ENCODE measurements at regions not wholly inside any gene's neighbourhood (a gene's known extent, or its start where the extent isn't known, plus 50 kb on each side); places are given as distances from the start of the nearest gene placed in this dataset.
"Not testable (repeated sequence)": the region's sequence is repeated elsewhere in the genome, so short reads cannot be mapped to it uniquely, and the experiment has no call there.

DNA sequence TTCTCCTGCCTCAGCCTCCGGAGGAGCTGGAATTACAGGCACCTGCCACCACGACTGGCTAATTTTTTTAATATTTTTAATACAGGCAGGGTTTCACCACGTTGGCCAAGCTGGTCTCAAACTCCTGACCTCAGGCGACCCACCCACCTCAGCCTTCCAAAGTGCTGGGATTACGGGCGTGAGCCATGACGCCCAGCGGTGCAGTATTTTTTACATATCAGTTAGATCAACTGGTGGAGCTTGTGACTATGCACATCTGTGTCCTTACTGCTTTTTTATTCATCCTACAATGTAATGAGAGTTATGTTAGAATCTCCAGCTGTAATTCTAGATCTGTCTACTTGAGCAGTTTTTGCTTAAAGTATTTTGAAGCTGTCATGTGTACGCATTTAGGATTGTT, 2919.5 kb upstream of the OR11H1 start:
- intact Hi-C loops (cut with micrococcal nuclease); H3K9me3 ChIP-seq (replicated peaks; ENCODE audit: control insufficient read depth, insufficient read depth, low read depth, low read length); CTCF ChIA-PET (ENCODE audit: low intra/inter-chr PET ratio); H3K27ac ChIP-seq (ENCODE audit: extremely low read depth, low read depth, low read length); H4K20me1 ChIP-seq (replicated peaks; ENCODE audit: control insufficient read depth, insufficient read depth, low read length); BruUV-seq (replicated peaks); H3K4me2 ChIP-seq (ENCODE audit: insufficient read depth, low read length); H3K4me3 ChIP-seq; H2AFZ ChIP-seq (ENCODE audit: low read depth, low read length); POLR2A ChIA-PET; FAIRE-seq; H3K4me1 ChIP-seq (replicated peaks in 1 of 2; ENCODE audit: control insufficient read depth in 2 of 2, insufficient read depth in 2 of 2, low read length in 2 of 2); H3K27me3 ChIP-seq (ENCODE audit: control insufficient read depth in 2 of 2, insufficient read depth in 2 of 2, low read length in 2 of 2); H3K9me1 ChIP-seq (ENCODE audit: control insufficient read depth, insufficient read depth, low read length); H3K9ac ChIP-seq (ENCODE audit: insufficient read depth in 1 of 2, low read depth in 2 of 2, low read length in 2 of 2); in situ Hi-C loops (cut with MboI): not testable (repeated sequence)
- TF ChIP-seq ZNF384 (IDR thresholded peaks at IDR 0.05; ENCODE audit: low read depth, low read length) = 0 out of 2 replicates have a peak, but pooled peaks have one; percentile 21
- H3K36me3 ChIP-seq (ENCODE audit: control insufficient read depth, insufficient read depth, low read length) = peaks cover 16% of the 10 kb centered on the region; the same call in 2 of the 3 replicates
- H3K79me2 ChIP-seq (ENCODE audit: control insufficient read depth, insufficient read depth, low read length) = peaks cover 41% of the 10 kb centered on the region
- DNase-seq (ENCODE audit: extremely low read depth in 1 of 4, low spot score in 3 of 4) = peak in 1 of 4 experiments; percentile 39
- ATAC-seq = peak; percentile 80
- WGBS (ENCODE audit: insufficient coverage, low coverage, missing lambda C conversion rate) = 9% methylated on average over 8 of the region's 9 CpGs

DNA sequence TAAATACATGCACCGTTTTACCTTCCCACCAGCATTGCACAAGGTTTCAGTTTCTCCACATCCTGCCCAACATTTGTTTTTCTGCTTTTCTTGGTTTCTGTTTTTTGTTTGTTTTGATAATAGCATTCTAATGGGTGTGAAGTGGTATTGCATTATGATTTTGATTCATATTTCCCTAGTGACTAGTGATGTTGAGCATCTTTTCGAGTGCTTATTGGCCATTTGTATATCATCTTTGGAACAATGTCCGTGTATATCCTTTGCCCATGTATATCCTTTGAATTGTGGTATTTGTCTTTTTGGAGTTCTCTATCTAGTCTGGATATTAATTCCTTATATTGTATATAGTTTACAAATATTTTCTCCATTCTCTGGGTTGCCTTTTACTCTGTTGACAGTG, 2914.8 kb upstream of the OR11H1 start:
- Histone ChIP-seq H3K9me1 (ENCODE audit: control insufficient read depth, insufficient read depth, low read length) (no peaks in the 10 kb centered on the region), H3K79me2 (ENCODE audit: control insufficient read depth, insufficient read depth, low read length) (peaks cover 12% of the 10 kb centered on the region; the same call in 2 of the 3 replicates), H3K27ac (ENCODE audit: extremely low read depth, low read depth, low read length) (no peak overlapping the region), H3K4me2 (ENCODE audit: insufficient read depth, low read length) (no peak overlapping the region), H3K9me3 (replicated peaks; ENCODE audit: control insufficient read depth, insufficient read depth, low read depth, low read length) (no peaks in the 10 kb centered on the region), H3K36me3 (ENCODE audit: control insufficient read depth, insufficient read depth, low read length) (peaks cover 9% of the 10 kb centered on the region; the same call in 1 of the 3 replicates), H4K20me1 (replicated peaks; ENCODE audit: control insufficient read depth, insufficient read depth, low read length) (no peaks in the 10 kb centered on the region), H2AFZ (ENCODE audit: low read depth, low read length) (no peak overlapping the region), H3K4me3 (no peak overlapping the region), H3K27me3 (ENCODE audit: control insufficient read depth in 2 of 2, insufficient read depth in 2 of 2, low read length in 2 of 2) (no peaks in the 10 kb centered on the region), H3K9ac (ENCODE audit: insufficient read depth in 1 of 2, low read depth in 2 of 2, low read length in 2 of 2) (no peak overlapping the region), H3K4me1 (replicated peaks in 1 of 2; ENCODE audit: control insufficient read depth in 2 of 2, insufficient read depth in 2 of 2, low read length in 2 of 2) (no peaks in the 10 kb centered on the region; a peak in 1 of 5 replicates)
- intact Hi-C loops (cut with micrococcal nuclease) = no loop called here
- ChIA-PET CTCF (ENCODE audit: low intra/inter-chr PET ratio) (no interaction called here), POLR2A (no interaction called here)
- ATAC-seq (no peak), DNase-seq (ENCODE audit: extremely low read depth in 1 of 4, low spot score in 3 of 4) (no peak), FAIRE-seq (no peak)
- in situ Hi-C loops (cut with MboI) = no loop called here
- no TSS peak for BruUV-seq (replicated peaks)
- WGBS (ENCODE audit: insufficient coverage, low coverage, missing lambda C conversion rate) = 36% methylated on average over 3 of the region's 3 CpGs
- TF ChIP-seq ZNF75A (CRISPR knock-in tag; IDR thresholded peaks at IDR 0.05) (no peak), RFX5 (IDR thresholded peaks at IDR 0.05; ENCODE audit: low read depth, low read length) (peak; percentile 85), RBM25 (IDR thresholded peaks at IDR 0.05; ENCODE audit: low read depth, low read length, severe bottlenecking) (peak; percentile 15)

DNA sequence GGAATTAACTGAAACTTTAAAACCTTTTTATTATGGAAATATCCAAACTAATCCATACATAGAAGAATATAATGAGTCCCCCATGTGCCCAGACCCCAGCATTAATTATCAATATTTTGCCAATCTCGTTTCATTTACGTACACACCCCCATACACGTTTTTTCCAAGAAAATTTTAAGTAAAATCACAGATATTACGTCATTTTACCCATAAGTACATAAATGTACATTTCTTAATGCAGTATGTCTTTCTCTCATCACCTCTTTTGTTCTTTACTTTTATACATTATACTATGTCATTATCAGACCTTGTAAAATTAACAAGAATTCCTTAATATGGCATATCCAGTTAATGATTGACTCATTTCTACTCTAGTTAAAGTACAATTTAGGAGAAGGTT, 2914.1 kb upstream of the OR11H1 start:
- H3K9ac ChIP-seq (ENCODE audit: insufficient read depth in 1 of 2, low read depth in 2 of 2, low read length in 2 of 2); H3K4me1 ChIP-seq (replicated peaks in 1 of 2; ENCODE audit: control insufficient read depth in 2 of 2, insufficient read depth in 2 of 2, low read length in 2 of 2); H3K4me2 ChIP-seq (ENCODE audit: insufficient read depth, low read length); POLR2A ChIA-PET; CTCF ChIA-PET (ENCODE audit: low intra/inter-chr PET ratio); in situ Hi-C loops (cut with MboI); FAIRE-seq; intact Hi-C loops (cut with micrococcal nuclease); H3K9me1 ChIP-seq (ENCODE audit: control insufficient read depth, insufficient read depth, low read length); ATAC-seq; H3K79me2 ChIP-seq (ENCODE audit: control insufficient read depth, insufficient read depth, low read length); H4K20me1 ChIP-seq (replicated peaks; ENCODE audit: control insufficient read depth, insufficient read depth, low read length); BruUV-seq (replicated peaks); DNase-seq (ENCODE audit: extremely low read depth in 1 of 4, low spot score in 3 of 4); H3K27ac ChIP-seq (ENCODE audit: extremely low read depth, low read depth, low read length); H2AFZ ChIP-seq (ENCODE audit: low read depth, low read length); H3K4me3 ChIP-seq; H3K27me3 ChIP-seq (ENCODE audit: control insufficient read depth in 2 of 2, insufficient read depth in 2 of 2, low read length in 2 of 2); H3K9me3 ChIP-seq (replicated peaks; ENCODE audit: control insufficient read depth, insufficient read depth, low read depth, low read length); H3K36me3 ChIP-seq (ENCODE audit: control insufficient read depth, insufficient read depth, low read length): not testable (repeated sequence)
- 58% methylated on average over 4 of the region's 4 CpGs for WGBS (ENCODE audit: insufficient coverage, low coverage, missing lambda C conversion rate)
